OCI-LY3 (cell line): ENCODE measurements at regions not wholly inside any gene's neighbourhood (a gene's known extent, or its start where the extent isn't known, plus 50 kb on each side); places are given as distances from the start of the nearest gene placed in this dataset.

ENCODE experiments used
- H2AFZ ChIP-seq: fragments of 200-600, 300-600 bp; shearing (Covaris generic); 2 replicates; pipeline ENCODE4 v1.6.0; 2014; ENCODE audit warnings: antibody characterized with exemption, low read depth, low read length
- H3K27ac ChIP-seq: fragments of 200-600, 300-600 bp; sonication (generic); 2 replicates; pipeline ENCODE4 v1.5.1; 2014; ENCODE audit warnings: mild to moderate bottlenecking, low read length, moderate library complexity, mixed read lengths
- H3K27me3 ChIP-seq: fragments of 200-600, 300-600 bp; sonication (generic); 2 replicates; pipeline ENCODE4 v1.6.1; 2014; ENCODE audit warnings: low read depth, low read length, mixed read lengths
- H3K36me3 ChIP-seq: fragments of 200-600, 300-600 bp; sonication (generic); replicated peaks from 2 replicates; pipeline ENCODE3; 2014; ENCODE audit warnings: low read depth, low read length, mixed read lengths
- H3K4me1 ChIP-seq: fragments of 300-600, 200-600 bp; sonication (generic); 2 replicates; pipeline ENCODE4 v1.6.1; 2014; ENCODE audit warnings: low read length, mixed read lengths
- H3K4me2 ChIP-seq: fragments of 200-600, 300-600 bp; sonication (generic); 2 replicates; pipeline ENCODE4 v1.6.1; 2014; ENCODE audit warnings: low read length, mixed read lengths
- H3K4me3 ChIP-seq: fragments of 300-600, 200-600 bp; sonication (generic); 2 replicates; pipeline ENCODE4 v1.5.1; 2014; ENCODE audit warnings: antibody characterized with exemption, mild to moderate bottlenecking, low read length, moderate library complexity
- H3K79me2 ChIP-seq: fragments of 300-600, 200-600 bp; shearing (Covaris generic); 2 replicates; pipeline ENCODE4 v1.6.1; 2014; ENCODE audit warnings: mild to moderate bottlenecking, low read length, mixed read lengths
- H3K9ac ChIP-seq: fragments of 300-600, 200-600 bp; shearing (Covaris generic); 2 replicates; pipeline ENCODE4 v1.6.0; 2014; ENCODE audit warnings: mild to moderate bottlenecking, low read length, moderate library complexity
- H3K9me3 ChIP-seq: fragments of 200-600, 300-600 bp; shearing (Covaris generic); 2 replicates; pipeline ENCODE4 v1.6.1; 2014; ENCODE audit warnings: low read length, mixed read lengths; ENCODE audit not compliant: insufficient read depth
- H4K20me1 ChIP-seq: fragments of 200-600, 300-600 bp; sonication (generic); 2 replicates; pipeline ENCODE4 v1.6.1; 2016; ENCODE audit warnings: low read length, mixed read lengths; ENCODE audit not compliant: insufficient read depth
- CTCF ChIP-seq: fragments of 200-600, 300-600 bp; sonication (generic); IDR thresholded peaks from 2 replicates; pipeline ENCODE4 v1.5.1; 2014; ENCODE audit warnings: antibody characterized with exemption, low read length, low read depth
- EZH2phosphoT487 ChIP-seq: fragments of 200-600 bp; shearing (Covaris generic); IDR thresholded peaks from 2 replicates; pipeline ENCODE4 v1.6.1; 2018; ENCODE audit warnings: antibody characterized with exemption, mixed run types, low read depth

GRCh38 chr1:80417671-80418070, 1383.1 kb upstream of the ADGRL2 start:
- Histone ChIP-seq H4K20me1 (no peaks in the 10 kb centered on the region), H3K4me3 (no peak overlapping the region), H3K36me3 (no peaks in the 10 kb centered on the region), H3K79me2 (no peaks in the 10 kb centered on the region), H3K27ac (no peak overlapping the region), H2AFZ (no peak overlapping the region), H3K4me1 (no peaks in the 10 kb centered on the region), H3K9me3 (no peaks in the 10 kb centered on the region), H3K4me2 (no peak overlapping the region), H3K27me3 (no peaks in the 10 kb centered on the region), H3K9ac (no peak overlapping the region)
- TF ChIP-seq EZH2phosphoT487: no peak
- TF ChIP-seq CTCF: no peak

GRCh38 chr1:80413969-80414368, 1386.8 kb upstream of the ADGRL2 start:
- no peaks in the 10 kb centered on the region for H3K79me2 ChIP-seq
- H2AFZ ChIP-seq: no peak overlapping the region
- H3K9ac ChIP-seq: no peak overlapping the region
- H3K9me3 ChIP-seq: no peaks in the 10 kb centered on the region
- H3K27ac ChIP-seq: no peak overlapping the region
- no peaks in the 10 kb centered on the region for H4K20me1 ChIP-seq
- H3K27me3 ChIP-seq: no peaks in the 10 kb centered on the region
- no peak overlapping the region for H3K4me3 ChIP-seq
- no peak overlapping the region for H3K4me2 ChIP-seq
- H3K4me1 ChIP-seq: no peaks in the 10 kb centered on the region
- no peak for TF ChIP-seq EZH2phosphoT487
- TF ChIP-seq CTCF: no peak
- no peaks in the 10 kb centered on the region for H3K36me3 ChIP-seq

- H3K27me3 ChIP-seq: no peaks in the 10 kb centered on the region
- no peak overlapping the region for H3K27ac ChIP-seq
- H3K4me3 ChIP-seq: no peak overlapping the region
- TF ChIP-seq EZH2phosphoT487: no peak
- no peak for TF ChIP-seq CTCF
- H3K4me2 ChIP-seq: no peak overlapping the region
- H3K9ac ChIP-seq: no peak overlapping the region
- H3K36me3 ChIP-seq: no peaks in the 10 kb centered on the region
- H3K9me3 ChIP-seq: no peaks in the 10 kb centered on the region
- H3K4me1 ChIP-seq: no peaks in the 10 kb centered on the region
- no peaks in the 10 kb centered on the region for H4K20me1 ChIP-seq
- H3K79me2 ChIP-seq: no peaks in the 10 kb centered on the region
- H2AFZ ChIP-seq: no peak overlapping the region
These were observed 1390.5 kb upstream of the ADGRL2 start for GRCh38 chr1:80410233-80410632.

- no peak overlapping the region for H3K4me2 ChIP-seq
- no peaks in the 10 kb centered on the region for H3K79me2 ChIP-seq
- H3K9me3 ChIP-seq: no peaks in the 10 kb centered on the region
- H3K9ac ChIP-seq: no peak overlapping the region
- no peaks in the 10 kb centered on the region for H4K20me1 ChIP-seq
- H3K27me3 ChIP-seq: no peaks in the 10 kb centered on the region
- no peak overlapping the region for H2AFZ ChIP-seq
- no peak overlapping the region for H3K27ac ChIP-seq
- no peaks in the 10 kb centered on the region for H3K36me3 ChIP-seq
- H3K4me1 ChIP-seq: no peaks in the 10 kb centered on the region
- TF ChIP-seq EZH2phosphoT487 (no peak), CTCF (no peak)
- no peak overlapping the region for H3K4me3 ChIP-seq
These were observed 1397.0 kb upstream of the ADGRL4 start for GRCh38 chr1:80403471-80403893.
